NCI-H146 treated with DMSO at 0.1 percent for 48 hours (cell line): ENCODE measurements at regions not wholly inside any gene's neighbourhood (a gene's known extent, or its start where the extent isn't known, plus 50 kb on each side); places are given as distances from the start of the nearest gene placed in this dataset.
A peak's percentile ranks its signal among the peaks of the same experiment; 100 is the strongest.
"Not testable (repeated sequence)": the region's sequence is repeated elsewhere in the genome, so short reads cannot be mapped to it uniquely, and the experiment has no call there.

Experiments used
- DNase-seq: peaks from one replicate; lab custom pipeline; 2025; ENCODE audit not compliant: unreplicated experiment; lab: John Stamatoyannopoulos, UW

DNA sequence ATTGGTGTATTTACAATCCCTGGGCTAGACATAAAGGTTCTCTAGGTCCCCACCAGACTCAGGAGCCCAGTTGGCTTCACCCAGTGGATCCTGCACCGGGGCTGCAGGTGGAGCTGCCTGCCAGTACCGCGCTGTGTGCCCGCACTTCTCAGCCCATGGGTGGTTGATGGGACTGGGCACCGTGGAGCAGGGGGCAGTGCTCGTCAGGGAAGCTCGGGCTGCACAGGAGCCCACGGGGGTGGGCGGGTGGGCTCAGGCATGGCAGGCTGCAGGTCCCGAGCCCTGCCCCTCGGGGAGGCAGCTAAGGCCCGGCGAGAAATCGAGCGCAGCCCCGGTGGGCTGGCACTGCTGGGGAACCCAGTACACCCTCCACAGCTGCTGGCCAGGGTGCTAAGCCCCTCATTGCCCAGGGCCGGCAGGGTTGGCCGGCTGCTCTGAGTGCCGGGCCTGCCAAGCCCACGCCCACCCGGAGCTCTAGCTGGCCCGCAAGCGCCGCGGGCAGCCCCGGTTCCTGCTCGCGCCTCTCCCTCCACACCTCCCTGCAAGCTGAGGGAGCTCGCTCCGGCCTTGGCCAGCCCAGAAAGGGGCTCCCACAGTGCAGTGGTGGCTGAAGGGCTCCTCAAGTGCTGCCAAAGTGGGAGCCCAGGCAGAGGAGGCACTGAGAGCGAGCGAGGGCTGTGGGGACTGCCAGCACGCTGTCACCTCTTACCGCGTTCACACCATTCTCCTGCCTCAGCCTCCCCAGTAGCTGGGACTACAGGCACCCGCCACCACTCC is 353.5 kb upstream of the HS6ST1 start:
- not testable (repeated sequence) for DNase-seq

DNA sequence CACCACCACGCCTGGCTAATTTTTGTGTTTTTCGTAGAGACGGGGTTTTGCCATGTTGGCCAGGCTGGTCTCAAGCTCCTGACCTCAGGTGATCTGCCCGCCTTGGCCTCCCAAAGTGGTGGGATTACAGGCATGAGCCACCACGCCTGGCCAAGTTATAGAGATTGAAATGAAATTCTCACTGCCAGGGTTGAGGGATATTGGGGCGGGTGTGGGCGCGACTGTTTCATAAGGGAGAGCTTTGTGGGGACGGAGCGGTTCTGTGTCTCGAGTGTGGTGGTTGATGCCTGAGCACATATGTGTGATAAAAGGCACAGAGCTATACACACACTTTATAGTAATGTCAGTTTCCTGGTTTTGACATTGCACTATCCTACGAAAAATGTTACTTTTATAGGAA is 361.0 kb upstream of the HS6ST1 start:
- not testable (repeated sequence) for DNase-seq

DNA sequence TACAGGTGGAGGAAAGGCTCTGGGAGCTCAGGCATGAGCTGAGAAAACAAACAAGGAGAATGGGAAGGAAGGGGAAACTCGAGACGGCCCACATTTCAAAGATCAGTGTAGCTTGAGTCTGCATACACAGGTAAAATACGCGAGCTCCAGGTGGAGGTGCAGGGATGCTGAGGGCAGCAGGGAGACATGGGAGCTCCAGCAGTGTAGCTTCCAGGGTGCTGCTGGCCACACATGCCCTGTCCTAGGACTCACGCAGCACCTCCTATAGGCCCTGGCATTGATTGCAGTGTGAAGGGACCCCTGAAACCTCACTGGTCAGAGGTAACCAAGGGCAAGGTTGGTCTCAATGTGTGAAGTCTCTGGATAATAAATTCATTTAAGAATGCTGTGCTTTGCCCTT is 362.8 kb upstream of the HS6ST1 start:
- no peak for DNase-seq

DNA sequence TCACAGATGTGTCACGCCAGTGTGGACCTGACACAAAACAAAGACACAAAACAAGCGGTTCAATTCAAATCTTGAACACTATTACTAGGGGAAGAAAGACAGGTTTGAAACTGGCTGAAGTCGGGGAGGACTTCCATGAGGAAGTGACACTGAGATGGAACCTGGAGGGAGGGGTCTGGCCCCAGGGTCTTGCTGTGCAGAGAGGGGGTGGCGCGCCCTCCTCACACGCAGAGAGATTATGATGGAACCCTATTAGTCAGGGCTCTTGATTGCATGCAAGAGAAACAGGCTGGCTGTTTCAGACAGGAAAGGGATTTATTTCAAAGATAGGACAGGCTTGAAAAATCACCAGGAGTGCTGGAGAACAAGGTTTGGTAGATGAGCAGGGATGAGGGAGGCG is 363.6 kb upstream of the HS6ST1 start:
- DNase-seq: no peak

DNA sequence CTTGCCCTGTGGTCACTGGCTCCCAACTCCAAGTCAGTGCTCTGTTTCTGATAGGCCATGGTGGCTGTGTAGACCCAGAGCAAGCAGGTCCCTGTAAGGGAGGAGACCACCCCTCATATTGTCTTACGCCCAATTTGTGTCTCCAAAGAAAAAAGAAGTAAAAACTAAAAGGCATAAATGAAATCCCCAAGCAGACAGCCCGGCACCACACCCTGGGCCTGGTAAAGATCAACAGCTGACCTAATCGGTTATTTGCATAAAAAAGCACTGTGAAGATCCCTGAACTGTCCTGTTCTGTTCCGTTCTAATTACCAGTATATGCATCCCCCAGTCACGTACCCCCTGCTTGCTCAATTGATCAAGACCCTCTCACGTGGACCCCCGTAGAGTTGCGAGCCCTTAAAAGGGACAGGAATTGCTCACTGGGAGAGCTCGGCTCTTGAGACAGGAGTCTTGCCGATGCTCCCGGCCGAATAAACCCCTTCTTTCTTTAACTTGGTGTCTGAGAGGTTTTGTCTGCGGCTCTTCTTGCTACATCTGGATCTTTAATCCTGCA is 364.1 kb upstream of the HS6ST1 start:
- DNase-seq: no peak

DNA sequence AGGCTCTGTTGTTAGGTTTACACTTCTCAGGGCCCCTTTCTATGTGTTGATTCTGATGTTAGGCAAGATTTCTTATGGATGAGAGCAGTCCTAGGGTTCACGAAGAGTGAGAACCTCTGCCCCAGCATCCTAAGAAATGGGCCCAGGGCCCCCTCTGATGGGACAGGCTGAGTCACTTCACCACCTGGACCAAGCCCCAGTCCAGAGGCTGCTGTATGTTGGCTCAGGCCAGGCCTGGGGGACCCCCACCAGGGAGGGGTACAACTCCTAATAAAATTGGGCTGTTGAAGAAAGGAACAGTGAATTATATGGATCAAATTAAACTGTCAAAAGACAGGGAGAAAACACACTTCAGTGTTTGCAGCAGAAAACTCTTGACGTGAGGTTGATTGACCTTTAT is 365.9 kb upstream of the HS6ST1 start:
- DNase-seq: no peak

DNA sequence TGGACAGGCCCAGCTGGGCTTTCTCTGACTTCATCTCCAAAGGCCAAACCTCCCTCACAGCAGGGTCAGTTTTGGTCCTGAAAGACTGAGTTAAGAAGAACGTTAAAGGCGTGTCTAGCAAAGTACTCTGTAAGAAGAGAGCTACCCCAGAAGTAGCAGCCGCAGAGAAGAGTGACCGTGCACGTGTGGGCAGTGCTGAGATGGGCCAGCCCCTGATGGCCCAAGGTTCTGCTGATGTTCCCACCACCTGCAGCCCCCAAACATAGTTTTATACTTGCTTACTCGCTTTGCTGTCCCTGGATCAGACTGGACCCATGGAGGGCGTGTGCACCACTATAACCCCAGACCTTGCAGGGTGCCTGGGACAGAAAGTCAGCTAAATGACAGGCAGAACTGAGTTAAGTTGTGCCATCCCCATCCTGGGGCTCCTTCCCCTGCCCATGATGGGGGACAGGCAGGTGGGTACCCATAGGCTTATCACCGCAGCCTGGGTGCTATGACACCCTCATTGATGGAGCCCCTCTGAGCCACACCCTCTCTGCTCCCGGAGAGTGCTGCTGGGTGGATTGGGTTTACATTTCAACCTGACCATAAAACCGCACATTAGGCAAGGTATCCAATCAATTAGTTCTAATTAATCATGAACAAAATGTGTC is 367.3 kb upstream of the HS6ST1 start:
- DNase-seq: no peak

DNA sequence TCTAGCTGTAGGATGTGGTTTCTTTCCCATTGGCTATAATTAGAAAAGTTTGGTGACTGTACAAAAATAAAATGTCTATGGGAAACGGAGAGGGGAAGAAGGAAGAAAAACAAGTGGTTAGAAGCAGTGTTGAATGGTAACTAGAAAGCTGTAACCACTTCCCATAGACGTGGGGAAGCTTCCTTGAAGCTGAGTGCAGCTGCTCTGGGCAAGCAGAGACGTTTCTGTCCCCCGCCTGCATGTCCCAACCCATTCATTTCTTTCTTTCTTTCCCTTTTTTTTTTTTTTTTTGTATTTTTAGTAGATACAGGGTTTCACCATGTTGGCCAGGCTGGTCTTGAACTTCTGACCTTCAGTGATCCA is 367.8 kb upstream of the HS6ST1 start:
- DNase-seq: no peak

DNA sequence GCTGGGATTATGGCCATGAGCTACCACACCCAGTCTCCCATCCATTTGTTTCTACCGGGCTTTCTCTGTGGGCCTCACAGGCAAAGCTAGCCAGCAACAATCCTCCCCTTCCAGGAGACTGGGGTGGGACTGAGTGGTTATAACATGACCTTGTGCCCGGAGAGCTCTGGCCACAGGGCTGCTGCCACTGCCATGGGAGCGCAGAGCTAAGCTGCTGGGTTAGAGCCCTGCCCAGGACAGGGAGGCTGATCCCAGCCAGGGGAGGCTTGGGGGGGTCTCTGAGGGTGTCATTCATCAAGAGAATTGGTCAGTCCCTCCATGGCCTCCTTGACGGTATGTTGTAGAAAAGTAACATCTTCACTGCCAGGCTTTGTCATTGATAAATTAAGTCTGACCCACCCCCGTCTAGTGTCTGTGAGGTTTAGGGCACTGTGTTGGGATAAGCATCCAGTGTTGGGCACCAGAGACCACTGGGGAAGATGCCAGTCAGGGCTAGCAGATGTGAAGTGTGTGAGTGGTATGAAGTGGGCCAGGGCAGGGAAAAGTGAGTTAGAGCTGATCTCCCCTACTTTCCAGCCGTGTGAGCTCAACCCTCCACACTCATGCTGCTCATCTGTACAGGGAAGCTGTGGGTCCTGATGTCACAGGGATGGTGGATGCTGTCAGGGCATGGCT is 368.4 kb upstream of the HS6ST1 start:
- DNase-seq: no peak

DNA sequence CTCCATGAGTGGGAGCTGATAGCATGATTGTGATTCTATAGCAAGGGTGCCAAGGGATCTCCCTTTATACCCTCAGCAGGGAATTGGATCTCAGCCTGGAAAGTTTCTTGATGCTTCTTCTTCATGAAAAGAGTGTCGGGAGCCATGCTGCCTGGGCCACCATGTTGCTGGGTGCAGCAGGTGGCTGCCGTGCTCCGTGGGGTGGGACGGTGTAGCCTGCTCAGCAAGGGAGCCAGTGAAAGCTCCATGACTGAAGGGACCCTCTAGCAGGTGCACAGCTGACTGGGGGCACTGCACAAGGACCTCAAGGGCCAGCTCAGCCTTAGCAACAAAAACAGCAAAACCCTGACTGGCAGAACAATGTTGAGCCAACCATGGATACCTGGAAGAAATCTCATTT is 368.9 kb upstream of the HS6ST1 start:
- no peak for DNase-seq

DNA sequence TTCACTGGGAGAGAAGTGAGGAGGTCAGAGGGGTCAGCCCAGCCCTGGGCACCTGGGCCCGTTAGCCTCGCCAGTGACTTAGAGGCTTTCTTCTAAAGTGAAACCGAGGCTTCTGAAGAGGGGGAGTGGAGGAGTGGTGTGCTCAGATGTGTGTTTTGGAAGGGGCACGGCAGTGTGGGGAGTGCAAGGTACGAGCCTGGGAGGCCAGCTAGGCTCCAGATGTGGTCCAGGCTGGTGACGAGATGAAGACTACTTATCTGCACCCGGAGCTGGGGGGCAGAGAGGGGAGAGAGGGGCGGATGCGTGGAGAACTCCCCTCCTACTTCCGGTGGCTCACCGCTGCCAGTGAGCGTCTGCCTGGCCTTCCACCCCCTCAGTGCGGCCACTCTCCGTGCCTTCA is 371.3 kb upstream of the HS6ST1 start:
- DNase-seq: peak; percentile 6

DNA sequence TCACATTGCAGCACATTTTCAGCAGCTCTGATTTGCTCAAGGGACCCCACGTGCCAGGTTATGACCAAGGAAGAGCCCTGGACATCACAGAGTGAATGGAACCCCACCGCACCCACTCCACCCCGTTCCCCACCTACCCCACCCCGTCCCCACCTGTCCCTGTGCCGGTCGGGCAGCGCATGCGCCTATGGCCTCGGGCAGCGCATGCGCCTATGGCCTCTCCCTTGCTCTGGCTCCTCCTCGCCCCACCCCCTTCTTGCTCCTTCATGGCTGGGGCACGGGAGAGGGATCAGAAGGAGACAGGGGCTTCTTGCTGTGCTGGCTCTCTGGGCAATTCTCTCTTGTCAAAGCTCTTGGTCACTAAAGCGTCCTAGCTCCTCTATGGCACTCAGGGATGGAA is 371.8 kb upstream of the HS6ST1 start:
- no peak for DNase-seq

DNA sequence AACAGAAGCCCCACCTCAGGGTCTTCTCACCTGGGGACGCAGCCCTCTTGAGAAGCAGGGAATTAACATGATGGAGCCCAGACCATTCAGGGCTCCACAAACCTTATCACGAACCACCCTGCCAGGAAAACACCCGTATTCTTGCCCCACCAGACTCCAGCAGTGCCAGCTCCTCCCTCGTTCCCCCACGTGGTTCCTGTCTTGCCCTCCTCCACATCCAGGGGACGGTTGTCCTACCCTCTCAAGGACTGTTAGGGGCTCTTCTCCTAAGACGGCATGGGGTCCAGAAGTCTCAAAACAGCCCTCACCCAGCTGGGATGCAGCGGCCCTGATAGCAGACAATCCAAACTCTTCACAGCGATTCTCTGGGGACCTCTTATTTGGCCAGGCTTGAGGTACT is 372.2 kb upstream of the HS6ST1 start:
- DNase-seq: no peak

DNA sequence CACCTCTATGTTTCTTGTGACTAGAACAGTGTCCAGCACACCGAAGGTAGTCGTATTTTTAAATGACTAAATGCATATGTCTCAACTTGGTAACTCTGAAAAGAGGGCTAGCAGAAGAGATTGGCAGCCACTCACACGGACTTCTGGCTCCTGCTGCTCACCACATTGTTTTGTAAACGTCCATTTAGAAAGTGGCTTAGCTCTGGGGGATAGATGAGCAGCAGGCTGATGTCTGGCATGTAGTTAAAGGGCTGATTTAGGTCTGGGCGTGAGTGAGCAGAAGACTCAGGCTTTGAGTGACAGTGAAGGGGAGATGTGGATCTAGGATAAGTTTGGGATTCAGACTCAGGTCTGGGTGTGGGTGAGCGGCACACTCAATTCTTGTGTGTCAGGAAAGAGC is 372.9 kb upstream of the HS6ST1 start:
- no peak for DNase-seq

DNA sequence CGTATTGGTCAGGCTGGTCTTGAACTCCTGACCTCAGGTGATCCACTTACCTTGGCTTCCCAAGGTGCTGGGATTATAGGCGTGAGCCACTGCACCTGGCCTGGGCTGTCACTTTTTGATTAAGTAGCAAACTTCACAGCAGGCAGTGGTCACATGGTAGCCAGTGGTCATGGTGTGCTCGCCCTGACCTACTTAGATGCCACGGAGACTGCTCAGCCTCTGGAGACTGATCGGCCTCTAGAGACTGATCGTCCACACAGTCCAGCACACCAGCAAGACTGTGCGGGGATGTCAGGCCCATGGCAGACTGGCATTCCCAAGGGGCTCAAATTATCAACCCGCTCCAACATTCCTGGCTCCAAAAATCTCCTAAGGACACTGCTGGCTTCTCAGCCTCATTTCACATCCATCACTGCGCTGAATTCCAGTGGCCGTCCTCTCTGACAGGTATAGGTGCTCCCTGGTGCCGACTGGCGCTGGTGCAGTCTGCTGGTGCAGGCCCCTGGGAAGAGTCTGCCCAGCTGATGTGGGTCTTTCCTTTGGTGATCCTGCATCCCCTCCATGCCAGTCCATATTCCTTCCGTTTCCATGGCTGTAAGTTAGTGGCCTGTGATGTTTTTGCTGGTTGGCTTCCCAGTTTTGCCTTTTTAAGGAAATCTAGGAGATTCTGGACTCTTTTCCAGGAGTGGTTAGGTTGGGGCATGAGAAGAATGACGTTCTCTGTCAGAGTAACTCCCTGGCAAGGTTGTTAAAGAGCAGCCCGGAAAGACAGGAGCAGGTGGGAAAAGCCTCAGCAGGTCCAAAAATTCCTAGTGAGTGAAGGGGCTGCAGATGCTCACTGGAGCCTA is 374.5 kb upstream of the HS6ST1 start:
- DNase-seq: no peak

DNA sequence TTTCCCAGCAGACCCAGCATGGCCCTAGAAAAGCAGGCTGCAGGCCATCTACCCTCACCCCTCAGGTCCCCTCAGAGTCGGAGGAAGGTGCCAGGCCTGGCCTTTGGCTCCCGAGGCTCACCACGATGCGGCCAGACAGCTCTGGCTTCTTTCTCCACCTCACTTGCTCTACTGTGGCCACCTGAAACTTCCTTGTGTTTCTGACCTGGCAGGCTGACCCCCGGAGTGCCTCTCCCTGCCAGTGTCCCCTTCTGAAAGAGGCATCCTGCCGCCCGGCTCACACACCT is 375.0 kb upstream of the HS6ST1 start:
- DNase-seq: no peak

DNA sequence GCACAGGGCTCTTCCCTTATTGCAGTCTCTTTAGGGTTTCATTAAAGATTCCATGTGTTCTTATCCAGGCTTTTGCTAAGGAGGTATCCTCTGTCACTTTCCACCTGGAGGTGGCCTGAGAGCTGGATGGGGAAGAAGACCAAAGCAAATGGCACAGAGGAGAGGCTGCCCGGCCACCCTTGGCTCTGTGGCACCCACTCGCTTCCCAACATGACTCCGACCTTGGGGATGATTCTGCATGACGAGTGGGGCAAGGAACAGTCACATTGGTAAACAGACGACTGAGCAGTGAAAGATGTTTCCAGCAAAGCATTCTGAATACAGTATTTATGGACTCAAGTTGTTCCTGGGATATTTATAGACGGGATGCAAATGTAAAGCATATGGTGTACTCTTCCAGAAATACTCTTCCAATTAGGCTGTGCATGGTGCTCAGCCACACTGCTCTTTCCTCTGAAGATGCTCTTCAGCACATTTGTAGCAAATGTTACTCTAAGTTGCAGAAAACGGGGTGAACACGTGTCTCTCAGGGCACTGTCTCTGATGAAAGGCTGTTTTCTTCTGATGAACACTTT is 377.1 kb upstream of the HS6ST1 start:
- no peak for DNase-seq

DNA sequence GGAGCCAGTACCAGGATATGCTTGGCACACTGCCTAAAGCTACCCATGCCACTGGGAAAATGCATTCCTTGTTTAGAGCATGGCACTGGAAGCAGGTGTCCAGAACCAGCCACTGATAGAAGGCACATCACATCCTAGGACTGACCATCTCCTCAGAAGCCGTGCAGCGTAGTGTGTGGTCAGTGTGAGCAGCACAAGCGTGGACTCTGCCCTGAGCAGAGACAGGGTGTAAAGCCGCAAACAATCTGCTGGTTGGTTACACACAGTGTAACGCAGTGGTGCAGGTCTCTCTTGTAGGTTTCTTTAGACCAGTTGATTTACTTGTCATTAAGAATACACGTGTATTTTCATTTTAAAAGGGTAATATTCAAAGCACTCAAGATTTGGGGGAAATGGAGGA is 377.8 kb upstream of the HS6ST1 start:
- DNase-seq: no peak

DNA sequence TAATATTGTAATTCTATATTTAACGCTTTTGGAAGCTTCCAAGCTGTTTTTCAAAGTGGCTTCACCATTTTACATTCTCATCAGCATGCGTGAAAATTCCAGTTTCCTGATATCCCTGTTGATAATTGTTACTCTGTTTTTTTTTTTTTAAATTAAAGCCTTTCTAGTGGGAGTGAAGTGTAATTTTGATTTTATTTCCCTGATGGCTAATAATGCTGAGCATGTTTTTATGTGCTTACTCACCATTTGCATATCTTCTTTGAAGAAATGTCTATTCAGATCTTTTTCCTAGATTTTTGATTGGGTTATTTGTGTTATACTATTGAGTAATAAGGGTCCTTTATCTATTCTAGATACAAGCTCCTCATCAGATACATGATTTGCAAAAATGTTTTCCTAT is 382.8 kb upstream of the HS6ST1 start:
- DNase-seq: no peak

DNA sequence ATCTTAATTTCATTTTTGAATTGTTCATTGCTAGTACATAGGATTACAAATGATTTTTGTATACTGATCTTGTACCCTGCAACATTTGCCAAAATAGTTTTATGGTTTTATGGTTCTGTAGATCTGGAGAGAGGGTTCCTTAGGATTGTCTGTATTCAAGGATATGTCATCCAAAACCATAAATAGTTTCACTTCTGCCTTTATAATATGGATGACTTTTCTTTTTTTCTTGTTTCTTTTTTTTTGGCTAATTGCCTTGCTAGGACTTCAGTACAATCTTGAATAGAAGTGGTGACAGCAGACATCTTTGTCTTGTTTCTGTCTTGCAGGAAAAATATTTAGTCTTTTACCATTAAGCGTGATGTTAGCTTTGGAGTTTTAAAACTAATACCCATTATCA is 383.9 kb upstream of the HS6ST1 start:
- DNase-seq: no peak
